ENCODE measurements at regions not wholly inside any gene's neighbourhood (a gene's known extent, or its start where the extent isn't known, plus 50 kb on each side); places are given as distances from the start of the nearest gene placed in this dataset.

DNA sequence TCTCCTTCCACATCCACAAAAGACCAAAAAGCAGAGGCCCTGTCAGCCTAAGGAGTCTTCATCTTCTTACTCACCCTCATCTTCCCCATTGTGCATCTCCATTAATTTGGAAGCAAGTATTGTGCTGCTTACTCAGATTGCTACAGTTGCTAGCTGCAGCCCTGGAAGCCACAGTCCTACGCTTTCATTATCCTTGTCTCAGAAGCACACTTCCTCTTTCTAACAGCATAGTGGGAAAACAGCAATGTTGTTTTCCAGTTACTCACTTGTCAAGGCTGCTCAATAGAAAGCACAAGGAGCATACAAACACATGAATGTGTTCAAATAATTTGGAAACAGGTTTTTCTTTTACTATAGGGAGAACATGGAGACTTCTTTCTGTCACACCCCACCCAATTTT is 76.6 kb upstream of the RBM24 start:
- ChIA-PET POLR2A (no interaction called here), CTCF (interaction anchor here (1.9 kb wide), 1 partner anchor 13 kb away, joined by 5 read pairs; no protein-coding TSS in a partner anchor)
- TF ChIP-seq CTCF (IDR thresholded peaks at IDR 0.05; ENCODE audit: insufficient read depth, low read length, missing control alignments): no peak
- no peak for DNase-seq (ENCODE audit: low read depth, low spot score)
- H3K4me3 ChIP-seq (ENCODE audit: low read depth, low read length): no peak overlapping the region

- ChIA-PET POLR2A (no interaction called here), CTCF (no interaction called here)
- TF ChIP-seq CTCF (IDR thresholded peaks at IDR 0.05; ENCODE audit: insufficient read depth, low read length, missing control alignments): no peak
- DNase-seq (ENCODE audit: low read depth, low spot score): no peak
- H3K4me3 ChIP-seq (ENCODE audit: low read depth, low read length): no peak overlapping the region
Observed at GRCh38 chr6:17206566-17207072, 74.5 kb upstream of the RBM24 start.

DNA sequence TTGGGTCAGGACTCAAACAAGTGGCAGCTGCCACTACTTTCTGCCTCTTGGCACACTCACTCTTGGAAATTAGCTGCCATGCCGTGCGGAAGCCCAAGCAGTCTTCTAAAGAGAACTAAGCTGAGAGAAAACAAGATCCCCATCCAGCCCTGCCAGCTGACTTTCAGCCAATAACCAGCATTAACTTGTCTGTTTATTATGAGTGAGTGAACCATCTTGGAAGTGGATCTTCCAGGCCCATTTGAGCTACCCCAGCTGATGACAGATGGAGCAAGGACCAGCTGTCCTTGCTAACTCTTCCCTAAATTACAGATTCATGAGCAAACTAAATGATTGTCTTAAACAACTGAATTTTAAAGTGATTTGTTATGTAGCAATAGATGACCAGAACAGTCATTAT is 73.9 kb upstream of the RBM24 start:
- POLR2A ChIA-PET: no interaction called here
- no peak for DNase-seq (ENCODE audit: low read depth, low spot score)
- H3K4me3 ChIP-seq (ENCODE audit: low read depth, low read length): no peak overlapping the region
- TF ChIP-seq CTCF (IDR thresholded peaks at IDR 0.05; ENCODE audit: insufficient read depth, low read length, missing control alignments): no peak
- CTCF ChIA-PET: no interaction called here

DNA sequence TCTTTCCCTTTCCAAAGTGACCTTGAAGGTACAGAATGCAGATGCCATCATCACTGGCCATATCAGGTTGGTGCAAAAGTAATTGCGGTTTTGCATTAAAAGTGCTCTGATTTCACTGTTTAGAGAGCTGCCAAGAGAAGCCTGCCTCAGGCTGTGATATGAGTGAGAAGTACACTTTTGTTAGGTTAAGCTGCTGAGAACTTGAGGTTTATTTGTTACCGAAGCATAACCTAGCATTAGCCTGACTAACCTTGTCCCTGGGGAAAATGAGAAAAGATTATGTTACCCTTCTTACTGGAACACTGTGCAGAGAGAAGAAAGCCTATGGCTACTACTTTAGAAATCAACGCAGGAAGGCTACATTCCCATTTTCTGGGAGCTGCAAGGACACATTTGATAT is 70.5 kb upstream of the RBM24 start:
- DNase-seq (ENCODE audit: low read depth, low spot score): no peak
- no peak overlapping the region for H3K4me3 ChIP-seq (ENCODE audit: low read depth, low read length)
- no peak for TF ChIP-seq CTCF (IDR thresholded peaks at IDR 0.05; ENCODE audit: insufficient read depth, low read length, missing control alignments)
- POLR2A ChIA-PET: no interaction called here
- CTCF ChIA-PET: no interaction called here

DNA sequence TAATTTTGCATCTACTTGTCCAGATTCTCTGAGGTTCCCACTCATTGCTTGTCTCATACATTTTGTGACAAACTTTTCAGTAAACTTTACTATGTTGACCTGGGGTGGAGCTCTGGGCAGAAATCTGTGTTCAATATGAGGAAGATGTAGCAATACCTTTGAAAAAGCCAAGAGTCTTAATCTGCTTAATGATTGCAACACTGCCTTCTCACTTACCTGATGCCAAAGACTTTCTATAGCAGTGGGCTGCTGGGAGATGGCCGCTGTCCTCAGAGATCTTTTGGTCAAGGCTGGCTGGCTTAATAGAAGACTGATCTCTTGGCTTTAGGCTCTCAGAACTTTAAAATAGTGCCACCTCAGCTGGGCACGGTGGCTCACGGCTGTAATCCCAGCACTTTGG is 70.1 kb upstream of the RBM24 start:
- ChIA-PET POLR2A (no interaction called here), CTCF (no interaction called here)
- H3K4me3 ChIP-seq (ENCODE audit: low read depth, low read length): no peak overlapping the region
- no peak for TF ChIP-seq CTCF (IDR thresholded peaks at IDR 0.05; ENCODE audit: insufficient read depth, low read length, missing control alignments)
- no peak for DNase-seq (ENCODE audit: low read depth, low spot score)

- H3K4me3 ChIP-seq (ENCODE audit: low read depth, low read length): no peak overlapping the region
- CTCF ChIA-PET: no interaction called here
- no peak for TF ChIP-seq CTCF (IDR thresholded peaks at IDR 0.05; ENCODE audit: insufficient read depth, low read length, missing control alignments)
- POLR2A ChIA-PET: no interaction called here
- no peak for DNase-seq (ENCODE audit: low read depth, low spot score)
Observed at GRCh38 chr6:17212546-17213371, 68.4 kb upstream of the RBM24 start.

Data from AG04449 (cell line).